GM12865 (cell line): ENCODE measurements at regions not wholly inside any gene's neighbourhood (a gene's known extent, or its start where the extent isn't known, plus 50 kb on each side); places are given as distances from the start of the nearest gene placed in this dataset.

Source experiments
- DNase-seq: peaks from one replicate; pipeline ENCODE4 v3.0.0; 2010; ENCODE audit warnings: low read depth
- H3K4me3 ChIP-seq: 2 replicates; pipeline ENCODE4 v1.5.1; 2011; ENCODE audit warnings: mild to moderate bottlenecking, low read depth, low read length, control low read depth
- TF ChIP-seq, protein P1 (sequence below): IDR thresholded peaks from 2 replicates; pipeline ENCODE4 v1.5.1; 2011; ENCODE audit warnings: low read length, control low read depth, low read depth, inconsistent platforms; ENCODE audit not compliant: insufficient read depth; ENCODE audit errors: missing control alignments

GRCh38 chr12:107523775-107524535, 161.6 kb upstream of the PWP1 start:
- DNase-seq, result no peak
- TF ChIP-seq, protein P1, sequence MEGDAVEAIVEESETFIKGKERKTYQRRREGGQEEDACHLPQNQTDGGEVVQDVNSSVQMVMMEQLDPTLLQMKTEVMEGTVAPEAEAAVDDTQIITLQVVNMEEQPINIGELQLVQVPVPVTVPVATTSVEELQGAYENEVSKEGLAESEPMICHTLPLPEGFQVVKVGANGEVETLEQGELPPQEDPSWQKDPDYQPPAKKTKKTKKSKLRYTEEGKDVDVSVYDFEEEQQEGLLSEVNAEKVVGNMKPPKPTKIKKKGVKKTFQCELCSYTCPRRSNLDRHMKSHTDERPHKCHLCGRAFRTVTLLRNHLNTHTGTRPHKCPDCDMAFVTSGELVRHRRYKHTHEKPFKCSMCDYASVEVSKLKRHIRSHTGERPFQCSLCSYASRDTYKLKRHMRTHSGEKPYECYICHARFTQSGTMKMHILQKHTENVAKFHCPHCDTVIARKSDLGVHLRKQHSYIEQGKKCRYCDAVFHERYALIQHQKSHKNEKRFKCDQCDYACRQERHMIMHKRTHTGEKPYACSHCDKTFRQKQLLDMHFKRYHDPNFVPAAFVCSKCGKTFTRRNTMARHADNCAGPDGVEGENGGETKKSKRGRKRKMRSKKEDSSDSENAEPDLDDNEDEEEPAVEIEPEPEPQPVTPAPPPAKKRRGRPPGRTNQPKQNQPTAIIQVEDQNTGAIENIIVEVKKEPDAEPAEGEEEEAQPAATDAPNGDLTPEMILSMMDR, result no peak
- H3K4me3 ChIP-seq, result no peak overlapping the region

DNA sequence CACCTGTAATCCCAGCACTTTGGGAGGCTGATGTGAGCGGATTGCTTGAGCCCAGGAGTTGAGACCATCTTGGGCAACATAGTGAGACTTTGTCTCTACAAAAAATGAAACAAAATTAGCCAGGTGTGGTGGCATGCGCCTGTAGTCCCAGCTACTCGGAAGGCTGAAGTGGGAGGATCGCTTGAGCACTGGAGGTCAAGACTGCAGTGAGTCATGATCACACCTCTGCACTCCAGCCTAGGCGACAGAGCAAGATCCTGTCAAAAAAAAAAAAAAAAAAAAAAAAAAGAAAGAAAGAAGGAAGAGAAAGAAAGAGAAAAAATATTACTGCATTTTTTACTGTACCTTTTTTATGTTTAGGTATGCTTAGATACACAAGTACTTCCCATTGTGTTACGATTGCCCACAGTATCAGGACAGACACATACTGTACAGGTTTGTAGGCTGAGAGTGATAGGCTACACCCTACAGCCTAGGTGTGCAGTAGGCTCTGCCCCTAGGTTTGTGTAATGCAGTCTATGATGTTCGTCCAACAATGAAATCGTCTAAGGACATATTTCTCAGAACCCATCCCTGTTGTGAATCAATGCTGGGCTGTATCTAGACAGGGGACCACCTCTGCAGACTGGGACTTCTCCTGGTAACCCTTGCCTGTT, 160.4 kb upstream of the PWP1 start:
- TF ChIP-seq, protein P1, result no peak
- H3K4me3 ChIP-seq, result no peak overlapping the region
- no peak for DNase-seq

- TF ChIP-seq, protein P1, result no peak
- no peak overlapping the region for H3K4me3 ChIP-seq
- no peak for DNase-seq
Observed at GRCh38 chr12:107525719-107526554, 159.7 kb upstream of the PWP1 start.

GRCh38 chr12:107526555-107527180, 158.9 kb upstream of the PWP1 start:
- no peak for DNase-seq
- TF ChIP-seq, protein P1, result no peak
- no peak overlapping the region for H3K4me3 ChIP-seq

DNA sequence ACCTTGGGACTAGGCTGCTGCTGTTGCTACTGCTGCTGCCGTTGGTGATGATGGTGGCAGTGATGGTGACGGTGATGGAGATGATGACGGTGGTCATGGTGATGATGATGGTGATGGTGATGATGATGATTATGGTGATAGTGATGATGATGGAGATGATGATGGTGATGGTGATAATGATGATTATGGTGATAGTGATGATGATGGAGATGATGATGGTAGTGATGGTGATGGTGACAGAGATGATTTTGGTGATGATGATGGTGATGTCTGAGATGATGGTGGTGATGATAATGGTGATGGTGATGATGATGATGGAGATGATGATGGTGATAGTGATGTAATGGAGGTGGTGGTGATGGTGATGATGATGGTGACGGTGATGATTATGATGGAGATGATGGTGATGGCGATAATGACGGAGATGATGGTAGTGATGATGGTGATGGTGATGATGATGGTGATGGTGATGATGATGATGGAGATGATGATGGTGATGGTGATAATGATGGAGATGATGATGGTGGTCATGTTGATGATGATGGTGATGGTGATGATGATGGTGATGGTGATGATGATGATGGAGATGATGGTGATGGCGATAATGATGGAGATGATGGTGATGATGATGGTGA, 156.8 kb upstream of the PWP1 start:
- TF ChIP-seq, protein P1, result no peak
- no peak for DNase-seq

DNA sequence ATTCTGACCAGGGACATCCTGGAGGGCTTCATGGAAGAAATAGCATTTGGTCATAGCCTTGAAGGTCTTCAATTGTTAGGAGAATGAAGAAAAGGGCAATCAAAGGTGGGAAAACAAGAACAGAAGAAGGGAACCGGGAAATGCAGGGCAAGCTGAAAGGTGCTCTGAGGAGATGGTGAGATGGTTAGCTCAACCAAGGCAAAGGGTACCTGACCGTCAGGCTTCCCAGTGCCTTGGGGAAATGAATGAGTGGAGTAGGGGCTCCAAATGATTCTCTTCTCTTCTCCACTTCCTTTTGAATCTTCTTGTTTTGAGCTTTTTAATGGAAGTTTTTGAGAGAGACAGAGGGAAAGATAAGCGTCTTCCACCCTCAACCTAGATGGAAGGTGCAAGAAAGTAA, 155.6 kb upstream of the PWP1 start:
- DNase-seq, result no peak
- H3K4me3 ChIP-seq, result no peak overlapping the region
- TF ChIP-seq, protein P1, result no peak

More for the DNA sequence above, 156.8 kb upstream of the PWP1 start:
- H3K4me3 ChIP-seq, result no peak overlapping the region
